ENCODE measurements at regions not wholly inside any gene's neighbourhood (a gene's known extent, or its start where the extent isn't known, plus 50 kb on each side); places are given as distances from the start of the nearest gene placed in this dataset.

DNA sequence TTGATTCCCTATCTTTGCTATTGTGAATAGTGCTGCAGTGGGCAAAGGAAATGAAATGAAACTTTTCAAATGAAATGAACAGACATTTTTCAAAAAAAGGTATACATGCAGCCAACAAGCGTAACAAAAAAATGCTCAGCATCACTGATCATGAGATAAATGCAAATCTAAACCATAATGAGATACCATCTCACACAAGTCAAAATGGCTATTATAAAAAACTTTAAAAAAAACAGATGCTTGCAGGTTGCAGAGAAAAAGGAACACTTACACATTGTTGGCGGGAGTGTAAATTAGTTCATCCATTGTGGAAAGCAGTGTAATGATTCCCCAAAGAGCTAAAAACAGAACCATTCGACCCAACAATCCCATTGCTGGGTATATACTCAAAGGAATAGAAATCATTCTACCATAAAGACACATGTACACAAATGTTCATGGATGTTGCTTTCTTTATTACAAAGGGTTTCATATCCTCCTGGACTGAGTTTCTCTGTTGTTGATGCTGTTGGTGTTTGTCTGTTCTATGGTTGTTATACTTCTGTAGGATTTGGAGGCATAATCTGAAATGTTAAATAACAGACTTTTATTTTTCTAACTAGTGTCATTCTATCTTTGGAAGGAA lies 99.3 kb upstream of the SOX9 start:
- BruUV-seq (replicated peaks), result no TSS peak

More for the DNA sequence above, 99.3 kb upstream of the SOX9 start:
- TF ChIP-seq NFE2L2 (IDR thresholded peaks at IDR 0.05; ENCODE audit: low read depth, low read length), result no peak
- no peak for TF ChIP-seq CEBPB (IDR thresholded peaks at IDR 0.05; ENCODE audit: low read depth, low read length)
- no peak for TF ChIP-seq RCOR1 (IDR thresholded peaks at IDR 0.05; ENCODE audit: insufficient replicate concordance, low read length)
- no peak for TF ChIP-seq MXI1 (IDR thresholded peaks at IDR 0.05; ENCODE audit: borderline replicate concordance, low read depth, low read length)
- Histone ChIP-seq H2AK5ac (ENCODE audit: low read depth, low read length) (no peak overlapping the region), H3K79me1 (ENCODE audit: low read depth in 1 of 2, low read length in 2 of 2) (no peaks in the 10 kb centered on the region), H3K9me3 (ENCODE audit: control insufficient read depth, insufficient read depth, low read length) (no peaks in the 10 kb centered on the region), H3K9me1 (ENCODE audit: insufficient read depth, low read length) (no peaks in the 10 kb centered on the region), H4K91ac (ENCODE audit: insufficient read depth, low read depth, low read length) (no peak overlapping the region), H3K4ac (ENCODE audit: low read depth, low read length) (no peak overlapping the region), H3K27ac (ENCODE audit: insufficient read depth, low read length) (no peak overlapping the region), H3K56ac (ENCODE audit: extremely low read depth, insufficient read depth, low read length) (no peak overlapping the region), H2BK15ac (ENCODE audit: low read depth, low read length) (no peak overlapping the region), H3K4me2 (ENCODE audit: low read depth, low read length) (no peak overlapping the region), H3K4me3 (ENCODE audit: insufficient read depth, low read depth, low read length) (no peak overlapping the region), H2AK9ac (replicated peaks; ENCODE audit: low read depth, low read length, poor library complexity) (no peak overlapping the region), H2AFZ (replicated peaks; ENCODE audit: low read length, poor library complexity) (no peak overlapping the region), H3K9ac (ENCODE audit: low read depth, low read length) (no peak overlapping the region), H4K20me1 (ENCODE audit: insufficient read depth, low read length) (no peaks in the 10 kb centered on the region), H3K27me3 (ENCODE audit: control insufficient read depth, insufficient read depth, low read length) (peaks cover 6% of the 10 kb centered on the region; the same call in 1 of the 2 replicates), H3K18ac (ENCODE audit: low read depth, low read length) (no peak overlapping the region), H3K36me3 (ENCODE audit: control insufficient read depth, insufficient read depth, low read length) (no peaks in the 10 kb centered on the region), H3K14ac (replicated peaks; ENCODE audit: low read depth, low read length) (no peak overlapping the region), H2BK5ac (ENCODE audit: low read depth, low read length, poor library complexity, severe bottlenecking) (no peak overlapping the region), H3K4me1 (ENCODE audit: control insufficient read depth, insufficient read depth, low read length) (no peaks in the 10 kb centered on the region), H2BK120ac (ENCODE audit: low read depth, low read length) (no peak overlapping the region), H4K5ac (ENCODE audit: low read depth, low read length) (no peak overlapping the region), H3K23ac (ENCODE audit: low read depth, low read length) (no peak overlapping the region), H2BK20ac (ENCODE audit: low read depth, low read length) (no peak overlapping the region), H4K8ac (ENCODE audit: low read depth in 2 of 2, low read length in 2 of 2) (no peak overlapping the region)
- no peak for ATAC-seq (ENCODE audit: low read depth)
- ChIA-PET POLR2A (ENCODE audit: unreplicated experiment) (no interaction called here), CTCF (interaction anchor here (0.6 kb wide), 1 partner anchor 71 kb away, joined by 6 read pairs; no protein-coding TSS in a partner anchor)
- DNase-seq, result no peak
- dilution Hi-C loops (cut with HindIII; ENCODE audit: low sequenced_read_pairs, unreplicated experiment), result no loop called here
- no CpG with 5 or more reads among the region's 3 CpGs for WGBS, 2 experiments (ENCODE audit: extremely low coverage in 2 of 2, insufficient read length in 1 of 2)
- in situ Hi-C loops (cut with MboI; ENCODE audit: low sequenced_read_pairs), result no loop called here
- intact Hi-C loops (cut with micrococcal nuclease), result no loop called here

All from IMR-90 (cell line).